ENCODE measurements at regions not wholly inside any gene's neighbourhood (a gene's known extent, or its start where the extent isn't known, plus 50 kb on each side); places are given as distances from the start of the nearest gene placed in this dataset.

DNA sequence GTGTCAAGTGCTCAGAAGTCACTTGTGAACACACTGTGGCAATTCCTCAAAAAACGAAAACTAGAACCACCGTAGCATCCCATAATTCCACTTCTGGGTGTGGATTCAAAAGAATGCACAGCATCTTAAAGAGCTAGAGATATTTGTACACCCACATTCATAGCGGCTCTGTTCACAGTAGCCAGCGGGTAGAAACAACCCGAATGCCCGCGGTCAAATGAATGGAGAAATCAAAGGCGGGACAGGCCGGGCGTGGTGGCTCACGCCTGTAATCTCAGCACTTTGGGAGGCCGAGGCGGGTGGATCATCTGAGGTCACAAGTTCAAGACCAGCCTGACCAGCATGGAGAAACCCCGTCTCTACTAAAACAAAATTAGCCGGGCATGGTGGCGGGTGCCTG lies 337.5 kb downstream of the SEC14L1 start:
- no peak for DNase-seq

DNA sequence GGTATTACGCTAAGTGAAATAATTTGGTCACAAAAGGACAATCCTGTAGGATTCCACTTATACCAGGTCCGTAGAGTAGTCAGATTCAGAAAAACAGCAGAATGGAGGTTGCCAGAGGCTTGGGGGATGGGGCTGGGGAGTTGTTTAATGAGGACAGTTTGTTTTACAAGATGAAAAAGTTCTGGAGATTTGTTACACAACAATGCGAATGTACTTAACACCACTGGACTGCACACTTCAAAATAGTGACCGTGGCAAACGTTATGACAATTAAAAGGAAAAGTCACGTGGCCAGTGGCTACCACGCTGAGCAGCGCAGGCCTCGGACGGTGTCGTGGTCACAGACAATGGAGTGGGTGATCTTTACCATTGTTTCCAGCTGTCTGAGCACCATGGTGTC lies 338.1 kb downstream of the SEC14L1 start:
- DNase-seq, result no peak

DNA sequence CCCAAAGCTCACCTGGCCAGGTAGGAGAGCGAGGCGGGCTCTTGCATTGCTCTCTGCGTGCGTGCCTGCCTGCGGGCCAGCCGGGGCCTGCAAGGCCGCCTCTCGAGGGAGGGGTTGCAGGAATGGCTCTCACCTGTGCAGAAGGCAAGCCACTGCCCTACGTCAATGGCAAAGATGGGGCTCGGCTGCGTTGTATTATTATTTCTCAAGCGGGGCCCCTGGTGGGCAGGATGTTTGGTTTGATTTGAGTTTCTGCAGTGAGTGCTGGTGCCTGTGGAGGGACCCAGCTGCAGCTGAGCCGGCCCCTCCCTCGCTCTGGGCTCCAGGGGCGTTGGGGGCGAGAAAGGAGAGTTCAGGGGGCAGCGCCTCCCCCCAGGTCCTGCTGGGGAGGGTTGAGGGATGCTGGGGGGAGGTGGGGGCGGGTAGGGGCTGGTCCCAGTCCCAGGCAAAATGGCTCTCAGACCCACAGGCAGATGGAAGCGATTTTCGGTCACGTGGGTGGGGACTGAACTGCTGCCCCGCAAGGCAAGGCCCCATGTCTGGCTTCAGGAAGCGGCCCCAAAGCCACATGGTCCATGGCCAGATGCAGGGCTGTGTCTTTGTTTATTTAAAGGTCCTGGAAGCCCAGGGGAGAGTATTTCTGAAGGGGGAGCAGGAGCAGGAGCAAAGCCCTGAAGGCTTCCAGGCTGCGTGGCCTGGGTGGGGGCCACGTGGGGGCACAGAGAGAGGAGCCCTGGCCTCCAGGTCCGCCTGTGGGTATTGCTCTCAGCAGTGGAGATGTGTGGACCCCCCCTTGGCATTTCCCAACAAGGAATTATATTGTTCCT lies 338.8 kb downstream of the SEC14L1 start:
- DNase-seq, result no peak

DNA sequence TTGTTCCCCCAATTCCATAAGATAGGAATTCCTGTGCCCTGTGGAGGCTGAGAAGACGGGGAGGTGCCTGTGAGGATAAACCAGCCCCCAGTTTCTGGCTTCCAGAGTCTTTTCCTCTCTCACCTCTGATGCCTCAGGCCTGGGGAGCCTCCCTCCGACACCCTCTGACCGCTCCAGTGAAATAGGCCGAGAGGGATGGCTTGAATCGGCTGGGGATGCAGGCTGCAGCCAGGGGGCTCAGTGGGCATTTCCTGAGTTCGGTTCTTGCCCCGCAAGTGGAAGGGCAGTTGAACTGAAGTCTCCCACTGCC lies 339.4 kb downstream of the SEC14L1 start:
- no peak for DNase-seq

DNA sequence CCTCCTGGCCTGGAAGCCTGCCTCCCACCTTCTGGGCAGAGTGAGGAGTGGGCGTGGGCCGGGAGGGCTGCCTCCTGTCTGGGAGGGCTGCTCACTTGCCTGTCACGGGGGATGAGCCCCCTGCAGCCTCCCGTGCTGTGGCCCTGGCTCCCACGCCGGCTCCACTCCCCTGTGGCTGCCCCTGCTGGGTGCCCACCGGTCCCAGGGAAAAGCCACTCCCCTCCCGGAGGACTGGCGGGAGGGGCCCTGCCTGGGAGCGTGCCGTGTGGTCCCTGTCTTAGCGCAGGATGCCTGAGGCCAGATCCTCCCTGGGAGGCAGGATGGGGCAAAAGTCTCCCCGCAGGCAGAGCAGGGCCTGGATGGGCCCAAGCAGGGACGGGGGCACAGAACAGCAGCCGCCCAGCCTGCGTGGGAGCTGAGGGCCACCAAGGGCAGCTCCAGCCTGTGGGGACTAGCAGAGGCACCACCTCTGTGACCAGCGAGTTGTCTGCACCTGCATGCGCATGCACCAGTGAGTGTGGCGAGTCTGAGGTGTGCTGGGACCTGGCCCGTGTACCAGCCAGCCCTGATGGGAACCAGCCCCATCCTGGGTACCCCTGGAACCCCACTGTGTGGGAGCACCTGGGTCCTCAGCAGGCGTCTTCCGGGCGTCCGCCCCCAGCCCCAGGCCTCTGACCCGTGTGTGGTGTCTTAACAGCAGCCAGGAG lies 339.9 kb downstream of the SEC14L1 start:
- DNase-seq, result no peak

DNA sequence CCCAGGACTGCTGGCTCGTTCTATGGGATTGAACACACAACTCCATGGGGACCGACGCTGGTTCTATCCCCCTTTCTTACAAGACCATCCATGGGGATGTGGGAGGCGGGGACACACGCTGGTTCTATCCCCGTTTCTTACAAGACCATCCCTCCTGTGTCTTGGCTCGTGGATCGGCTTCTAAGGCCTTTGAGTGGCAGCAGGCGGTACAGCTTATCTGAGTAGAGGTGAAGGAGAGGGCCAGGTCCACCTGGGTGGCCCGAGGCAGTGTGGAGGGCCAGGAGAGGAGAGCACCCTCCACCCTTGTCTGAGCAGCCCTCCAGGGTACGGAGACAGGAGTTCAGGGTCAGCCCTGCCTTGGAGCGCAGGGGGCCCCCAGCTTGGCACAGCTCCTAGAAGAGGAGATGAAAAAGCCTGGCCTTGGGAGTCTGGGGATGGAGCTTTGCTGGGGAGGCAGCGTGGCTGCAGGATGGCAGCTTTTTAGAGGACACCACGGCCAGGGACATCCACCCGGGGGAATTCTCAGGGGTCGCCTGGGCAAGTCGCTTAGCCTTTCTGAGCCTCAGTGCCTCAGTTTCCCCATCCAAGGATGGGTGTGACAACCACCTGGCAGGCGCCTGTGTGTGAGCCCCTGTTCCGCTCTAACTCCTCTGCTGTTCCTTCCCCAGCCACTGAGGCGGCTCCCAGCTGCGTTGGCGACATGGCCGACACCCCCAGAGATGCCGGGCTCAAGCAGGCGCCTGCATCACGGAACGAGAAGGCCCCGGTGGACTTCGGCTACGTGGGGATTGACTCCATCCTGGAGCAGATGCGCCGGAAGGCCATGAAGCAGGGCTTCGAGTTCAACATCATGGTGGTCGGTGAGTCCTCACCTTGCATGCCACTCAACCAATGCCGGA lies 341.0 kb downstream of the SEC14L1 start:
- DNase-seq, result no peak

DNA sequence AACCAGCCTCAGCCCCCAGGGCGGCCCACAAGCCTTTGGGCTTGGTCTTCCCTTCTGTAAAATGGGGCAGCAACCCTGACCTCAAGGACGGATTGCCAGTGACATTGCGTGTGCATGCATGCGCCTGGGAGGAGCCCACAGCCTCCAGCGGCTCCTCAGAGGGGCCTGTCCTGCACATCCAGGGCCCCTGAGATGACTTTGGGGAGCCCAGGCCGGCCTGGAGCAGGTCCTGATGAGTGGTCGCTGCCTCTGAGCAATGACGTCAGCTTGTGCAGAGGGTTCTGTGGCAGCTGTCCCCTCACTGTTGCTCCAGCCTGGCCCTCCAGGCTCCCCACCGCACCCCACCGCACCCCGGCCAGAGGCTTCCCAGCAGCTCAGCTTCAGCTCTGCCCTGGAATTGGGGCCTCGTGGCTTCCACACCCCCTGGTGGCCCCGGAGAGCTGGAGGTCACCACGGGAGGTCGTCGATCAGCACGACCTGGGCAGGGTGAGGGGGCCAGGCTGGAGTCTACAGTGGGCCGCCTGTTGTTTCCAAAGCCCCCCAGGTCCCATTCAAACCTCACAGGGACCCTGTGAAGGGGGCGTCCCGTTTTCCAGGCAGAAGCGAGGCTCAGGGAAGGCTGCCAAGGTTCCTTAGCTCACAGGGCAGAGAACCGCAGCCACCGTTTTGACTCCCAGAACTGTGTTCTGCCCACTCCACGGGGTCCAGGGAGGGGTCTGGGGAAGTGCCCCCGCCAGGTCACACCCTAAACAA lies 341.8 kb downstream of the SEC14L1 start:
- no peak for DNase-seq

DNA sequence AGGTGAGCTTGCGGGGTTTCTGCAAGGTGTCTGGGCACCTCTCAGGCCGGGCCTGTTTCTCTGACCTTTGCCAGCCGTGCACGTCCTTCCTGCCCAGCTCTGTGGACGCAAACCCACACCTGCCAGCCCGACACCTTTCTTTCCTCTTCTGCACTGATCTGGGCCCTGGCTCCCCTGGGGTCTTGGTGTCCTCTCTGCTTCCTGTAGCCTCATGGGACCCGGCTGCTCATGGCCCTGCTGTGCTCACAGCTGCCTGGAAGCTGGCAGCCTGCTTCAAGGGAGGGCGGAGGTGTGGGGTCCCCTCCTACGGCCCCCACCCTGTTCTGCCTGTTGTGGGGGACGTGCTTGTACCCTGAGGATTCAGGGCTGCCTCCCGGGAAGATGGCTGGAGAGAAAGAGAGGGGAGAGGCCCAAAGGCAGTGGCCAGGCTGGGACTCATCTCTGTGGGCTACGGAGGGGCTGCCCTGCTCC lies 342.4 kb downstream of the SEC14L1 start:
- no peak for DNase-seq

DNA sequence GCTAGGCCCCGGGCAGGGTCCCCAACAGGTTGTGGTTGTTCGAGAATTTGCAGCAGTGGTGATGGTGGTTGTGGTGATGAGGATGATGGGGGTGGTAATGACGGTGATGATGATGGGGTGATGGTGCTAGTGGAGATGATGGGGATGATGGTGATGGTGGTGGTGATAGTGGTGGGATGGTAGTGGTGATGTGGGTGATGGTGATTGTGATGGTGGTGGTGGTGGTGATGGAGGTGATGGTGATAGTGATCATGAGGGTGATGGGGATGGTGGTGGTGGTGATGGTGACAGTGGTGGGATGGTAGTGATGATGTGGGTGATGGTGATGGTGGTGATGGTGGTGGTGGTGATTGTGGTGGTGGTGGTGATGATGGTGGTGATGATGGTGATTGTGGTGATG lies 343.3 kb downstream of the SEC14L1 start:
- no peak for DNase-seq

DNA sequence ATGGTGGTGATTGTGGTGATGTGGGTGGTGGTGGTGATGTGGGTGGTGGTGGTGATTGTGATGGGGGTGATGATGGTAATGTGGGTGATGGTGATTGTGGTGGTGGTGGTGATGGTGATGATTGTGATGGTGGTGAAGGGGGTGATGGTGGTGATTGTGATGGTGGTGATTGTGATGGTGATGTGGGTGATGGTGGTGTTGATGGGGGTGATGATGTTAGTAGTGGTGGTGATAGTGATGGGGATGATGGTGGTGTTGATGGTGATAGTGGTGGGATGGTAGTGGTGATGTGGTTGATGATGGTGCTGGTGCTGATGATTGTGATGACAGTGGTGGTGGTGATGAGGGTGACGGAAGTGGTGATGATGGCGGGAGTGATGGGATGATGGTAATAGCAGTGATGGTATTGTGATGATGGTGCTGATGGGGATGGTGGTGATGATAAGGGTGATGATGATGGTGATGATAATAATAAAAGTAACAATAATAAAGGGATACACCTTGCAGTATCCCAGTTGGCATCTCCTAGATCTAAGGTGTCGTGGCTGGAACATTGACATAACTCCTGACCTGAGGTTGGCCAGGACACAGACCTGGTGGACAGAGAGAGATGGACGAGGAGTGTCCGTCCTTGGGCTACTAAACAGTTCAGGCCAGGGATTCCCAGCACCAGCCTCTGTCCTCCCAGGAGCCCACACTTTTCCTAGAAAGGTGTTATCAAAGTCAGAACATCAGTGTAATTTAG lies 344.5 kb downstream of the SEC14L1 start:
- no peak for DNase-seq

DNA sequence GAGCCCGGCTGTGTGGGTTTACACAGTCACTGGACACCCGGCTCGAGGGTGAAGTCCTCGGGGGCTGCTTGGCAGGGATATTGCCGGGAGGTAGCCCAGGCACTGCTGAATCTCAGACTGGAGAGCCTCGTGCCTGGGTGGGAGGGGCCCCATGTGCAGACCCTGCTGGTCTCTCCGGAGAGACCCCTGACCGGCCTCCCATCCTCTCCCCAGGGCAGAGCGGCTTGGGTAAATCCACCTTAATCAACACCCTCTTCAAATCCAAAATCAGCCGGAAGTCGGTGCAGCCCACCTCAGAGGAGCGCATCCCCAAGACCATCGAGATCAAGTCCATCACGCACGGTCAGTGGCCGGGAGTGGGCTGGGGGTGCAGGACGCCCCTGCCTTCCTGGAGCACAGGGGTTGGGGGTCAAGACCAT lies 346.5 kb downstream of the SEC14L1 start:
- DNase-seq, result no peak

DNA sequence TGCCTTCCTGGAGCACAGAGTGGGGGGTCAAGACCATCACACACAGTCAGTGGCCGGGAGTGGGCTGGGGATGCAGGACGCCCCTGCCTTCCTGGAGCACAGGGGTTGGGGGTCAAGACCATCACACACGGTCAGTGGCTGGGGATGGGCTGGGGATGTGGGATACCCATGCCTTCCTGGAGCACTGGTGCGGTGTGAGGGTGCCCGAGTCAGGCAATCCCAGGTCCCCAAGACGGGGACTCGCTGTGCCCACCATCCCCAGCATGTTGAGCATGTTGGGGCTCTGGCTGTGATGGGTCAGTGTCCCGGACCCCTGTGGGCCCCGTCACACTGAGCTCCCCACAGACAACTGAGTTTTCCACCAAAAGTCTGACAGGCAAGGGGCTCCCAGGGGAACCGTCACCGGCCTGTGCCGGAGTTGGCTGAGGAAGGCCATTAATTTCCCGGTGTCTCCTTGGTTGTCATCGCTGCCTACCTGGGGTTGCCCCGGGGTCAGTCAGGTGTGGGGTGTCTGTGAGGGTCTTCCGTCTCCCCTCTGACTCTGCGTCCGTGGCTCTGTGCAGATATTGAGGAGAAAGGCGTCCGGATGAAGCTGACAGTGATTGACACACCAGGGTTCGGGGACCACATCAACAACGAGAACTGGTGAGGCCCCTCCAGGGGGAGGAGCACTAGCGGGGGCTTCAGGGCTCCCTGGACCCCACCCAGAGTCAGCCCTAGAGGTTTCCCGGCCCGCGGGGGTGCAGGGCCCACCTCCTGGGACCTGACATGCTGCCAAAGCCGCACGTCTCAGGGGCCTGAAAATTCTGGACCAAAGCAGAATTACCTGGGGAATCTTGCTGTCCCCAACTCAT lies 347.1 kb downstream of the SEC14L1 start:
- no peak for DNase-seq

DNA sequence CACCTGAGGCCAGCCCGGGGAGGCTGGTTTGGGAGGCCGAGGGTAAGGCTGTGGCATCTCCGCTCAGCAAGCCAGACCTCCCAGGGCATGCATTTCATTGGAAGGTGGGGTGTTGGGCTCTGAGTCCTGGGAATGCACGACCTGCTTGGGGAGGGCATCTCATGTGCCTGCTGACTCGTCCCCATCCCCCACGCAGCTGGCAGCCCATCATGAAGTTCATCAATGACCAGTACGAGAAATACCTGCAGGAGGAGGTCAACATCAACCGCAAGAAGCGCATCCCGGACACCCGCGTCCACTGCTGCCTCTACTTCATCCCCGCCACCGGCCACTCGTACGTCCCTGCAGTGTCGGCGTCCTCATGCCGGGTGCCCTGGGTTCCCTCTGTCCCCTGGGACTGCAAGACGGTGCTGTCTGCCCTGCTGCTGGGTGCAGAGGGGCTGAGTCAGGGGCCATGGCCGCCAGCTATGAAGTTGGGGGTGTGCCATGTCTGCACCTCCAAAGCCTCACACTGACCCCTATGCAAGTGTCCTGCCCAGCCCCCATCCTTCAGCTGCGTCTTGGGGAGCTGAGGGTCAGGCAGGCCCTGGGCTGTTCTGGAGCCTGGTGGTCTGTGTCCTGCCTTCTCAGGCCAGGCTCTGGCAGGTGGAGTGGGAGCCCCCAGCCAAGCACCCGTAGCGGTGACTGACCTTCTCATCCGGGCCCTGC lies 347.9 kb downstream of the SEC14L1 start:
- DNase-seq, result no peak

DNA sequence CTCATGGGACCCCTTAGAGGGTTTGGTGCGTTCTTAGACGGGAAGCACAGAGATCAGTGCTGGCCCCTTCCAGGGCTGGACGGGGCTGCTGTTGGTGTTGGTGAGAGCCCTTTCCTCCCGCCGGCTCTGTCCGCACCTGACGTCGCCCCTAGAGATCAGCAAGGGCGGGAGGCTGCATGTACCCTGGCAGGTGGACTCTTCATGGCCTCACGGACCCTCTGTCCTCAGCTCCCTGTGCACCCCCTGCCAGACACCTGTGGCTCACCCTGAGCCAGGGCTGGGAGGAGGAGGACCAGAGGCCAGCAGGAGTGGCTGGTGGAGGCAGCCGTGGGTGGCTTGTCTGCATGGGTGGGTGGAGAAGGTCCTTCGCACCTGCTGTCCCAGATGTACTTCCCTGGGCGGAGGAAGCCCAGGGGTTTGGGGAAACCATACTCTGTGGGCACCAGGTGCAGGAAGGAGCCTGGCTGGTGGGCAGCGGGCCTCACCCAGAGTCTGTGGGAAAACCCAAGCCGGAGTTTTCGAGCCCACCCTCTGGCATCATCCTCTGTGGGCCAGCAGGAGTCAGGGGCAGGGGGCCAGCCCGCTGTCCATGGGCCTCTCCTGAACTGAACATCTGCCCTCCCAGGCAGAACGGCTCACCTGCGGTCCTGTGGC lies 348.6 kb downstream of the SEC14L1 start:
- DNase-seq, result no peak

DNA sequence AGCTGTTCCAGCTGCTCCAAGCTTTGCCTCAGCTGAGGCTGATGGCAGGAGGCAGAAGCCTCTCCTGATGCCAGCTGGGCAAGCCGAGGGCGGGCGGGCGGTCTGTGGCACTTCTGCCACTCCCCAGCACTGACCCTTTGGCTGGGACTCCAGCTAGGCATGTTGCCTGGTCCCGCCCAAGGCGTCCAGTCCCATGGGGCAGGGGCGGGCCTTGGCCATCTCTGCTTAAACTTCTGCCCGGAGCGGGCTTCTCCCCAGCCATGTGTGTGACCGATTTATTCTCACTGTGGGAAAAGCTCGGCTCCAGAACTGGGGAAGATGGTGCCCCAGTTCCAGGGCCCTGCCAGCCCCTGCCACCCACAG lies 349.1 kb downstream of the SEC14L1 start:
- DNase-seq, result no peak

DNA sequence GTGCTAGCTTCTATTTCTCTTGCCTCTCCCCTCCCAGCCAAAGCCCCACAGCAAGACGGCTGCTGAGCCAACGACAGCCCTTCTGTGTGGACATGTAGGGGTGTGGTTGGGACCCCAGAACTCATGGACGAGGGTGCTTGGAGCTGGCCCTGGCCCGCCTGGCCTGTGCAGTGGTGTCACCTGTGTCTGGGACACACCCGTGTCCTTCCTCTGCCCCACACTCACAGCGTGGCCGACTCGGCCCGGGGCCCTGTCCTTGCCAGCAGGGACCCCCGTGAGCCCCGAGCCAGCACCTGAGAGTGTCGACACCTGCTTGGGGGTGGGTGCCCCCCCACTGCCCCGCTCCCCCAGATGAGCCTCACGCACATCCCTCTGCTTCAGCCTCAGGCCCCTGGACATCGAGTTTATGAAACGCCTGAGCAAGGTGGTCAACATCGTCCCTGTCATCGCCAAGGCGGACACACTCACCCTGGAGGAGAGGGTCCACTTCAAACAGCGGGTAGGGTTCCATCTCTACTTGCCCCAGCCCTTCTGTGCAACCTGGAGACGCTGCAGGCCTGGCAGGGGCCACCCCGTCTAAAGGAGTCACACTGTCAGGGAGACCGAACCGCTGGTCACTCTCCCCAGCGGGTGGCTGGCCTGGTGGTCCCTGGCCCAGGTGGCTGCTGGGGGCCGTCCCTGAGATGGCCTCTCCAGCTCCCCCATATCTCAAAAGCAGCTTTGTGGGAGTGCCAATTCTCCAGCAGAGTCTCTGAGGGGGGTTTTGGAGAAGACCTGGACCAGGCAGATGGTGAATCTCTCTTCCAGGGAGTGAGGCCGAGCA lies 349.8 kb downstream of the SEC14L1 start:
- no peak for DNase-seq

DNA sequence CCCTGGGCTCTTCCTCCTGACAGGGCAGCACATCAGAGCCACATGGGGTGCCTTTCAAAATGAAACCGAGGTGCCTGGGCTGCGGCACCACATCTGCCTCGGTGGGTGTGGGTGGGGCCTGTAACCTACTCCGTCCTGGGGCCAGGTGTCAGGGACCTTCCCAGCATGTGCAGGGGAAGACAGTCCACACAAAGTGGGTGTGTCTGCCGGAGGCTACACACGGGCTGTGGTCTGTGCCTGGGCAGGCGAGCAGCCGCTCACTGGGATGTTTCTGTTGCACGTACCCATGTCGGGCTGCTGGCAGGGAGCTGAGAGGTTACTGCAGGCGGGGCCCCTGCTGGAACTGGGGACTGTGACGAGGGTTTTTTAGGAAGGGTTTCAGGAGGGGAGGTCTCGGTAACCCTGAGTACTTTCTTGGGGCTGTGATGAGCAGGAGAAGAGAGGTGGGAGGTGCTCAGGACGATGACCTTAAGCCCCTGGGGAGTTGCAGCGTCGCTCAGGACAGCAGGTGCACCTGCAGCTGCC lies 351.2 kb downstream of the SEC14L1 start:
- no peak for DNase-seq

DNA sequence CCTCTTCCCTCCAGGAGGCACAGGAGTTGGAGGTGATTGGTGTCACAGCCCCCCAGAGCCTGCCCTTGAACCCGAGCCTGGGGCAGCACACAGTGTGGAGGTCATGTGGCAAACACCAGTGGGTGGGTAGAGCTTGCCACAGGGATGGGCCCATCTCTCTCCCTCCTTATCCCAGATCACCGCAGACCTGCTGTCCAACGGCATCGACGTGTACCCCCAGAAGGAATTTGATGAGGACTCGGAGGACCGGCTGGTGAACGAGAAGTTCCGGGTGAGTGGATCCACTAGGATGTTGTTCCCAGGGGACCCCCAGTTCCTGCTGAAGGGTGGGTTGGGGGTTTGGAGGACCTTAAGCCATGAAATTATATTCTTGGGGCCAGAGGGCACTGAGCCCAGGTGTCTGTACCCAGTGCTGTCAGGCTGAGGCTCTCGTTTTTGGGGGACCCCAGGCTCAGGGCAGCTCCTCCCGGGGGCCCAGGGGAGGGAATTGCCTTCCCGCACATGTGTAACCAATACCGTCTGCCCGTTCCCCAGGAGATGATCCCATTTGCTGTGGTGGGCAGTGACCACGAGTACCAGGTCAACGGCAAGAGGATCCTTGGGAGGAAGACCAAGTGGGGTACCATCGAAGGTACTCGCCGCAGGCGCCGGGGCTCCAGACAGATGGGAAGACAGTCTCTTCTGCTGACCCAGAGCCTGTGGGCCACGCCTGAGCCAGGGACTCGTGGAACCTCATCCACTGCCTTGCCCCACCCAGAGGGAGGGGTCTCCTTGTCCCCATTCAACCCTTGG lies 351.9 kb downstream of the SEC14L1 start:
- DNase-seq, result no peak
